Parathyroid adenoma (tissue), 2 donors: ENCODE measurements at regions not wholly inside any gene's neighbourhood (a gene's known extent, or its start where the extent isn't known, plus 50 kb on each side); places are given as distances from the start of the nearest gene placed in this dataset.
A peak's percentile ranks its signal among the peaks of the same experiment; 100 is the strongest.

ENCODE experiments used
- H2AFZ ChIP-seq: fragments of 300-600 bp; sonication (generic); one replicate; pipeline ENCODE4 v1.7.0; 2017; ENCODE audit warnings: antibody characterized with exemption, mild to moderate bottlenecking
- H3K27ac ChIP-seq: fragments of 300-600 bp; sonication (generic); one replicate; pipeline ENCODE4 v1.7.0; 2017
- H3K27me3 ChIP-seq: fragments of 300-600 bp; sonication (generic); one replicate; pipeline ENCODE4 v1.7.0; 2017; ENCODE audit warnings: low read length; ENCODE audit not compliant: control insufficient read depth, insufficient read depth
- H3K36me3 ChIP-seq: fragments of 300-600 bp; sonication (generic); one replicate; pipeline ENCODE4 v1.7.0; 2017; ENCODE audit warnings: low read length; ENCODE audit not compliant: control insufficient read depth, insufficient read depth
- H3K4me1 ChIP-seq: fragments of 300-600 bp; sonication (generic); one replicate; pipeline ENCODE4 v1.7.0; 2017; ENCODE audit warnings: control low read depth
- H3K4me2 ChIP-seq: fragments of 300-600 bp; sonication (generic); one replicate; pipeline ENCODE4 v1.7.0; 2017; ENCODE audit warnings: low read length
- H3K4me3 ChIP-seq: fragments of 300-600 bp; sonication (generic); one replicate; pipeline ENCODE4 v1.7.0; 2017; ENCODE audit warnings: low read depth, low read length
- H3K79me2 ChIP-seq: fragments of 300-600 bp; sonication (generic); one replicate; pipeline ENCODE4 v1.7.0; 2017; ENCODE audit warnings: control low read depth
- H3K9ac ChIP-seq: fragments of 300-600 bp; sonication (generic); one replicate; pipeline ENCODE4 v1.7.0; 2017; ENCODE audit warnings: mild to moderate bottlenecking
- H3K9me3 ChIP-seq: fragments of 300-600 bp; sonication (generic); one replicate; pipeline ENCODE4 v1.7.0; 2017; ENCODE audit warnings: low read length; ENCODE audit not compliant: control insufficient read depth
- TF ChIP-seq, protein P1 (sequence below): fragments of 300-600 bp; sonication (generic); IDR thresholded peaks from one replicate; pipeline ENCODE4 v1.7.0; 2017; ENCODE audit warnings: antibody characterized with exemption, mild to moderate bottlenecking
- donor health status: primary hyperparathyroidism.

DNA sequence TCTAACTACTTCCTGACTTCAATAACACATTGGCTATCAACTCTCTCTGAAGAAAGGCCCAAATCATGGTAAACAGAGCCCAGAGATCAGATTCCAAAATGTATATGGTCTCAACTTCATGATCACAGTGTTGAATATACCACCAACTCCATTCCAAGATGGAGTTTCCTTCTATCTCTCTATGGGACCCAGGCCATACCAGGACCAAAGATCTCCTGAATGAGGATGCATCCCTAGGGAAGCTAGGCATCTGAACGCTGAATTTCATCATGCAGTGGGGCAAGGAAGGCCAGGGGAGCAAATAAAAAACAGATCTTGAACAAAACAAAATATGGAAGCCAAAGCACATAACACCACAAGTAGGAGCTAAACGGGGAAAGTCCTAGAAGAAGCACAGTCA is 320.7 kb upstream of the PKDCC start:
- Histone ChIP-seq H3K4me1 (peaks cover 42% of the 10 kb centered on the region), H3K27me3 (no peaks in the 10 kb centered on the region), H3K4me2 (no peak overlapping the region), H2AFZ (peak overlapping the region; percentile 27), H3K36me3 (no peaks in the 10 kb centered on the region), H3K79me2 (no peaks in the 10 kb centered on the region), H3K4me3 (no peak overlapping the region), H3K9me3 (no peaks in the 10 kb centered on the region), H3K27ac (peak overlapping the region; percentile 70), H3K9ac (no peak overlapping the region)
- TF ChIP-seq, protein P1, sequence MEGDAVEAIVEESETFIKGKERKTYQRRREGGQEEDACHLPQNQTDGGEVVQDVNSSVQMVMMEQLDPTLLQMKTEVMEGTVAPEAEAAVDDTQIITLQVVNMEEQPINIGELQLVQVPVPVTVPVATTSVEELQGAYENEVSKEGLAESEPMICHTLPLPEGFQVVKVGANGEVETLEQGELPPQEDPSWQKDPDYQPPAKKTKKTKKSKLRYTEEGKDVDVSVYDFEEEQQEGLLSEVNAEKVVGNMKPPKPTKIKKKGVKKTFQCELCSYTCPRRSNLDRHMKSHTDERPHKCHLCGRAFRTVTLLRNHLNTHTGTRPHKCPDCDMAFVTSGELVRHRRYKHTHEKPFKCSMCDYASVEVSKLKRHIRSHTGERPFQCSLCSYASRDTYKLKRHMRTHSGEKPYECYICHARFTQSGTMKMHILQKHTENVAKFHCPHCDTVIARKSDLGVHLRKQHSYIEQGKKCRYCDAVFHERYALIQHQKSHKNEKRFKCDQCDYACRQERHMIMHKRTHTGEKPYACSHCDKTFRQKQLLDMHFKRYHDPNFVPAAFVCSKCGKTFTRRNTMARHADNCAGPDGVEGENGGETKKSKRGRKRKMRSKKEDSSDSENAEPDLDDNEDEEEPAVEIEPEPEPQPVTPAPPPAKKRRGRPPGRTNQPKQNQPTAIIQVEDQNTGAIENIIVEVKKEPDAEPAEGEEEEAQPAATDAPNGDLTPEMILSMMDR: no peak

DNA sequence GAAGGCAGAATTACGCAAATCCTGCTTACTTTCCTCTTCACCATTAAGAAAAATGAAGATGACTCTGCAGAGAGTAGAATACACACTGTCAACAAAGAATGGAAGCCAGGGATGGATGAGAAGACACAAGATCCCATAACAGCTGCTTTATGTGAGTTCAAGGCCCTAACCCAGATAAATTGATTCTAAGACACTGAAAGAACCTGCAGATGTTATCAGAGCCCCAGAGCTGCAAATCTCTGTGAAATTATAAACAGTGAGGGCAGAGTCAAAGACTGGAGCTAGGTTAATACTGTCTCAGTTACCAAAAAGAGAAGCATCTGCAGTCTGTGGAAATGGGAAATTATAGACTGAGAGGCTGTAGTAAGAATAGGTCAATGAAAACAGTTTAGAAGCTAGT is 320.1 kb upstream of the PKDCC start:
- no peak overlapping the region for H3K4me2 ChIP-seq
- H3K27ac ChIP-seq: peak overlapping the region; percentile 70
- H3K27me3 ChIP-seq: no peaks in the 10 kb centered on the region
- H3K4me1 ChIP-seq: peaks cover 38% of the 10 kb centered on the region
- H2AFZ ChIP-seq: peak overlapping the region; percentile 51
- no peaks in the 10 kb centered on the region for H3K36me3 ChIP-seq
- no peaks in the 10 kb centered on the region for H3K79me2 ChIP-seq
- no peaks in the 10 kb centered on the region for H3K9me3 ChIP-seq
- TF ChIP-seq, protein P1: no peak
- H3K9ac ChIP-seq: no peak overlapping the region
- no peak overlapping the region for H3K4me3 ChIP-seq

DNA sequence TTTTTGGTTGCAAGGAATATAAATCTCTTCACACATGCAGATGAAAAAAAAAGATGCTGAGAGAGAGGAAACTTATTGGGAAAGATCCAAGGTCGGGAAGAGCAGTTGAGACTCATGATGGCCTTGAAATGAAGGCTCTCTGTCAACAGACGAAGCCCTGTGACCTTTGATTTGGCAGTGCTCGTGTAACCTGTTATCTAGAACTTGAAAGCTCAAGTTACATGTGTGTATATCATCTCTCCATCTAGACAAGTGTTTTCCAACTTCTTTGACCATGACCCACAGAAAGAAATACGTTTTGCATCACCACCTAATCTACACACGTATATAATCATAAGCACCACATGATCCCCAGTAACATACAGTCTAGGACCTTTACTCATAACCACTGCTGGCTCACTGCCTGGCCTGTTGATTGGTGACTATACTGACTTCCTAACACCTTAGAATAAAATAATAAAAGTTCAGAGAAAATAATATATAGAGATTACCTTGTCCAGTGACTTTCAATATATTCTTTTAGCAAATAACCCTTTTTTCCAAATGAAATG is 319.0 kb upstream of the PKDCC start:
- Histone ChIP-seq H3K4me1 (peaks cover 27% of the 10 kb centered on the region), H3K79me2 (no peaks in the 10 kb centered on the region), H3K9ac (no peak overlapping the region), H3K27ac (peak overlapping the region; percentile 70), H3K4me2 (peak overlapping the region; percentile 16), H3K4me3 (no peak overlapping the region), H3K36me3 (no peaks in the 10 kb centered on the region), H3K9me3 (no peaks in the 10 kb centered on the region), H3K27me3 (no peaks in the 10 kb centered on the region), H2AFZ (no peak overlapping the region)
- TF ChIP-seq, protein P1: no peak

DNA sequence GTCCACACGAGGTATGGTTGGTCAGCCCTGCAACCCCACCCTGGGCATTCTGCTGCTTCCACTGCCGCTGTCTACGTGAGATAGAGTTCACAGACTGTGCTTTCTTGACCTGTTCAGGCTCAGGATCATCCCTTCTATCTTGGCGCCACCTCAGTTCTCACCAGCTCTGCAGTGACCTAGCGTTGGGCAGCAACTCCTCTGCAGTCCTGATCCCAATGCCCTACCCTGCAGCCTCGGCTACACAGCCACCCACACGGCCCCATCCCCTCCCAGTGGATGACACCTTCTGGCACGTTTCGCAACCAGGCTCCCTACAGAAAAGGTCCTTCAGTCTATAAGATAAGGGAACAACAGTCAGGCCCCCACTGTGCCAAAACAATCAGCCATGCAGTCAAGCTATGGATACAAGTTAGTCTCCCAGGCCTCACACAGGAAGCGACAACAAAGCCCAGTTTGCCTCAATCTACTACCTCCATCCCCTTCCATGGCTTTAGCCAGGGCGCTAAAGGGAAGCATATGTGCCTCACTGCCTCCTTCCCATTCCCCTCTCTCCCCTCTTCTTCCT is 317.9 kb upstream of the PKDCC start:
- no peak overlapping the region for H3K4me2 ChIP-seq
- no peaks in the 10 kb centered on the region for H3K27me3 ChIP-seq
- no peak overlapping the region for H3K4me3 ChIP-seq
- no peaks in the 10 kb centered on the region for H3K9me3 ChIP-seq
- H3K79me2 ChIP-seq: no peaks in the 10 kb centered on the region
- TF ChIP-seq, protein P1: no peak
- H3K27ac ChIP-seq: no peak overlapping the region
- H3K4me1 ChIP-seq: peaks cover 20% of the 10 kb centered on the region
- peak overlapping the region; percentile 54 for H2AFZ ChIP-seq
- H3K36me3 ChIP-seq: no peaks in the 10 kb centered on the region
- H3K9ac ChIP-seq: no peak overlapping the region

DNA sequence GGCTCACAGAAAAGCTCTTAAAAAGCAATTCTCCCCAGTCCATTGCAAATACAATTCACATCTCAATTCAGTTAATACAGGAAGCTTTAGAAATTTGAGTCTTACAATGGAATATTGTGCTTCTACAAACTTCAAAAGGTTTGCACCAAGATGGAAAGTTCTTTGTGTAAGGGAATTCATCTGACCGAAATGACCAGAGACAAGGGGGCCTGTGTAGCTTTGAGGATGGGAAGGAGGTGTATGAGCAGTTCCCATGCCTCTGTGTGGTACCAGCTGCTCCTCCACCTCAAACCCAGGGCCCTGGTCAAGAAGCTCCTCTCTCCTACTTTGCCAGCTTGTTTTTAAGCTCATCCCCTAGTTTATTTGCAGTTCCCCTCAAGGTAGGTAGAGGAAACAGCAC is 312.8 kb upstream of the PKDCC start:
- TF ChIP-seq, protein P1: no peak
- Histone ChIP-seq H3K36me3 (no peaks in the 10 kb centered on the region), H3K4me3 (no peak overlapping the region), H3K79me2 (no peaks in the 10 kb centered on the region), H3K9ac (no peak overlapping the region), H3K9me3 (no peaks in the 10 kb centered on the region), H3K27me3 (no peaks in the 10 kb centered on the region), H3K4me2 (no peak overlapping the region), H3K4me1 (peaks cover 2% of the 10 kb centered on the region), H3K27ac (peak overlapping the region; percentile 9), H2AFZ (peak overlapping the region; percentile 56)
